AG08395 (cell line): ENCODE measurements at regions not wholly inside any gene's neighbourhood (a gene's known extent, or its start where the extent isn't known, plus 50 kb on each side); places are given as distances from the start of the nearest gene placed in this dataset.
A peak's percentile ranks its signal among the peaks of the same experiment; 100 is the strongest.

ENCODE experiments used
- DNase-seq: peaks from one replicate; pipeline ENCODE4 v3.0.0; 2012; ENCODE audit warnings: mixed read lengths, low spot score

DNA sequence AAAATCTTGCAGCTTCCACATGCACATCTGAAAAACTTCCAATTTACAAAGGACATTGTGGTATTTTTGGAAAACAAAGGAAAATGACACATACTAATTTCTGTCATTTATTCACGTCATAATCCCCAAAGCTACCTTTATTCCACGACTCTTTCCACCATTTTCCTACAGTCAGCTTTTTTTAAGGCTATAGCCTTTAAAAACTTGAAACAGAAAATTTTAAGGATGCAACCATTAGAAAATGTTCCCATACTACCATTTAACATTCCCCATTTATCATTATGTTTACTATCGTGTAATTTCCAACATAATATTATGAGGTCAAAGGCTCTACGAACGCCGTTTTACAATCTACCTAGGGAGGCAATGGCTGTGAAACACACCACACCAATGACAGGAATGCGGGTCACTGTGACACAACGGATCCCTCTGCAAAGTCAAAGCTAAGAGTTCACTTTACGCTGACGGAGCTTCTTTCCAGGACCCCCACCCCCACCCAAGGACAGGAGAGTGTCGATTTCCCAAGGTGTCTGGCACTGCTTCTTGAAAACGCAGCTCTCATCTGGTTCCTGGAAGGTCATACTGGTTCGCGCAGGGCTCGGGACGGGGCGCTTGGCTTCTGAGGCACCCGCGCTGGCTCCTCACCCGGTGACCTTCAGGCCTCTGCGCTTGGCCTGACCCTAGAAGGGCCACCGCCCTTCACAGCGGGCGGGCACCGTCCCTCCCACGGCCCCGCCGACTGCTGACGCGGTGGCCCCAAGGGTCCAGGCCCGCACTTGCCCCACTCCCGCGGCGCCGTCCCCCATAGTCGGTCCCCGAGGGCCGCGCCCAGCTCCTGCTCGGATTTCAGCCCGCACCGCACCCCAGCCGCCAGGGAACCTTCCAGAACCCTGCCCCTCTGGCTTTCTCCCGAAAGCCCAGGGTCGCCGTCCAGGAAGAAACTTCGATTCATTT, 50.5 kb upstream of the ATF3 start:
- peak; percentile 31 for DNase-seq

- peak; percentile 96 for DNase-seq
Observed at GRCh38 chr1:212558693-212559480, 49.7 kb upstream of the ATF3 start.
